Trophoblast cell (in vitro differentiated cells and primary cell): ENCODE measurements at regions not wholly inside any gene's neighbourhood (a gene's known extent, or its start where the extent isn't known, plus 50 kb on each side); places are given as distances from the start of the nearest gene placed in this dataset.

Source experiments
- DNase-seq, 2 donors: peaks; one replicate each; pipeline ENCODE4 v3.0.0-alpha.2; 2016
- H2AFZ ChIP-seq: 2 replicates; pipeline ENCODE4 v1.6.1; 2013; ENCODE audit warnings: low read length, moderate library complexity, mild to moderate bottlenecking; ENCODE audit not compliant: insufficient read depth, poor library complexity
- H2AK5ac ChIP-seq: 2 replicates; pipeline ENCODE4 v1.6.1; 2013; ENCODE audit warnings: mild to moderate bottlenecking, low read length
- H2BK120ac ChIP-seq: 2 replicates; pipeline ENCODE4 v1.6.1; 2013; ENCODE audit warnings: low read length, mild to moderate bottlenecking, moderate library complexity; ENCODE audit not compliant: insufficient read depth, poor library complexity
- H2BK12ac ChIP-seq: 2 replicates; pipeline ENCODE4 v1.6.1; 2013; ENCODE audit warnings: mild to moderate bottlenecking, low read length, moderate library complexity
- H2BK5ac ChIP-seq: 2 replicates; pipeline ENCODE4 v1.6.1; 2013; ENCODE audit warnings: low read length, low read depth, moderate library complexity, mild to moderate bottlenecking; ENCODE audit not compliant: poor library complexity
- H3K14ac ChIP-seq: 2 replicates; pipeline ENCODE4 v1.6.1; 2013; ENCODE audit warnings: mild to moderate bottlenecking, low read length
- H3K18ac ChIP-seq: 2 replicates; pipeline ENCODE4 v1.6.1; 2013; ENCODE audit warnings: mild to moderate bottlenecking, low read length
- H3K23ac ChIP-seq: 2 replicates; pipeline ENCODE4 v1.6.1; 2013; ENCODE audit warnings: low read length
- H3K27ac ChIP-seq: 2 replicates; pipeline ENCODE4 v1.5.1; 2013; ENCODE audit warnings: low read depth, mild to moderate bottlenecking, inconsistent platforms, low read length, moderate library complexity
- H3K27me3 ChIP-seq: 2 replicates; pipeline ENCODE4 v1.6.1; 2013; ENCODE audit warnings: inconsistent platforms, mild to moderate bottlenecking, low read length, moderate library complexity; ENCODE audit not compliant: insufficient read depth
- H3K36me3 ChIP-seq, 2 experiments: 1 replicate in 1 of 2; 2 replicates in 1 of 2; pipeline ENCODE4 v1.6.1; 2013; ENCODE audit warnings: low read length in 2 of 2, mild to moderate bottlenecking in 2 of 2, moderate library complexity in 1 of 2; ENCODE audit not compliant: insufficient read depth in 2 of 2, control insufficient read depth in 1 of 2
- H3K4ac ChIP-seq: 2 replicates; pipeline ENCODE4 v1.6.1; 2013; ENCODE audit warnings: low read depth, mild to moderate bottlenecking, low read length, moderate library complexity
- H3K4me1 ChIP-seq, 2 experiments: 1 replicate in 1 of 2; 2 replicates in 1 of 2; pipeline ENCODE4 v1.6.1; 2013; ENCODE audit warnings: low read length in 2 of 2, mild to moderate bottlenecking in 2 of 2, moderate library complexity in 1 of 2; ENCODE audit not compliant: insufficient read depth in 2 of 2, control insufficient read depth in 1 of 2
- H3K4me2 ChIP-seq: 2 replicates; pipeline ENCODE4 v1.6.1; 2013; ENCODE audit warnings: inconsistent platforms, mild to moderate bottlenecking, low read length, moderate library complexity
- H3K4me3 ChIP-seq: 2 replicates; pipeline ENCODE4 v1.5.1; 2013; ENCODE audit warnings: mild to moderate bottlenecking, low read depth, low read length, inconsistent platforms
- H3K79me1 ChIP-seq: one replicate; pipeline ENCODE4 v1.6.1; 2013; ENCODE audit warnings: low read length
- H3K79me2 ChIP-seq: 2 replicates; pipeline ENCODE4 v1.6.1; 2013; ENCODE audit warnings: low read length, mild to moderate bottlenecking; ENCODE audit not compliant: control insufficient read depth, insufficient read depth, poor library complexity
- H3K9ac ChIP-seq: 2 replicates; pipeline ENCODE4 v1.6.1; 2013; ENCODE audit warnings: mild to moderate bottlenecking, low read length
- H3K9me3 ChIP-seq: 2 replicates; pipeline ENCODE4 v1.6.1; 2013; ENCODE audit warnings: low read depth, mild to moderate bottlenecking, control low read depth, inconsistent platforms, low read length; ENCODE audit not compliant: insufficient read depth
- H4K12ac ChIP-seq: 2 replicates; pipeline ENCODE4 v1.6.1; 2013; ENCODE audit warnings: low read depth, mild to moderate bottlenecking, low read length, moderate library complexity
- H4K8ac ChIP-seq: 2 replicates; pipeline ENCODE4 v1.6.1; 2013; ENCODE audit warnings: low read depth, mild to moderate bottlenecking, low read length, moderate library complexity
- H4K91ac ChIP-seq: one replicate; pipeline ENCODE4 v1.6.1; 2013; ENCODE audit warnings: low read depth, mild to moderate bottlenecking, low read length, moderate library complexity
- WGBS: extraction: QIAGEN DNeasy Blood & Tissue Kit; methylation state at CpG from one replicate; pipeline ENCODE4 v1.1.7; 2013; ENCODE audit warnings: missing lambda C conversion rate; ENCODE audit not compliant: insufficient read length, insufficient coverage; ENCODE audit errors: extremely low coverage; 5-methylcytosine and 5-hydroxymethylcytosine counted together

DNA sequence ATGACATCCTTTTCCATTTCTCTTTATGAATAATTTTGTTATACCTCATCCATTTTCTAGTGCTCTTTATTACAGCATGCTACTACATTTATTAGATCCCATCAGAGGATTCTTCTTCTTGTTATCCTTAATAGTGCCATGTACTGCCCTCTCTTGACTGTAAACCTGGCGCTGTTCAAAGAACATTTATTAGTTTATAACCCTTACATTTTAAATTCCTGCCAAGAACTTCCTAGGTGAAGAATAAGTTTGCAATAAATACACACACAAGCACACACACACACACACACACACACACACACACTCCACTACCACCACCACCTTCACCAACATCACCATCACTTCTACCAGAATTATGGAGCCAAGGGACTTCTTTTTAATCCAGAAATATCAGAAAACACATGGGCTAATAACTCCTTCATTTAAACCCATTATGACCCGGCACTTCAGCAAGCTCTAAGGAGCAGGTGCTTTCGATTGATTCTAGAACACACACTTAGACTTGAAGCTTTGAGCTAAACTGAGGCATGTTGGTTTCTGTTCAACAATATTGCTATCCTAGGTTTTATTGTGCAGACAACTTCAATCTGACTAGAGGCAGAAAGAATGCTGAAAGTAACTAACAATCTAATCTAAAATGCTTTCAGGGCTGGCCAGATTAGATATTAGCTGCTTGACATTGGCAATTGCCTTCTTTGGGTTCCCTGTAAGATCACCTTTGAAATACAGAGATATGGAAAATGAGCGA, 556.8 kb downstream of the LMO4 start:
- no peaks in the 10 kb centered on the region for H3K79me1 ChIP-seq
- no peak overlapping the region for H4K12ac ChIP-seq
- DNase-seq: no peak
- H4K8ac ChIP-seq: no peak overlapping the region
- no peak overlapping the region for H4K91ac ChIP-seq
- no peak overlapping the region for H2BK120ac ChIP-seq
- H3K9ac ChIP-seq: no peak overlapping the region
- H3K14ac ChIP-seq: no peak overlapping the region
- no peak overlapping the region for H3K27ac ChIP-seq
- H3K27me3 ChIP-seq: no peaks in the 10 kb centered on the region
- H3K36me3 ChIP-seq: no peaks in the 10 kb centered on the region
- no peak overlapping the region for H2AK5ac ChIP-seq
- no peak overlapping the region for H3K4me3 ChIP-seq
- no peak overlapping the region for H3K18ac ChIP-seq
- no CpG with 5 or more reads among the region's 4 CpGs for WGBS
- no peak overlapping the region for H3K4me2 ChIP-seq
- no peak overlapping the region for H2BK5ac ChIP-seq
- H3K9me3 ChIP-seq: no peaks in the 10 kb centered on the region
- H2AFZ ChIP-seq: no peak overlapping the region
- no peaks in the 10 kb centered on the region for H3K79me2 ChIP-seq
- no peak overlapping the region for H3K4ac ChIP-seq
- no peak overlapping the region for H3K23ac ChIP-seq
- peaks cover 0 to 2% of the 10 kb centered on the region in 2 experiments for H3K4me1 ChIP-seq
- H2BK12ac ChIP-seq: no peak overlapping the region

DNA sequence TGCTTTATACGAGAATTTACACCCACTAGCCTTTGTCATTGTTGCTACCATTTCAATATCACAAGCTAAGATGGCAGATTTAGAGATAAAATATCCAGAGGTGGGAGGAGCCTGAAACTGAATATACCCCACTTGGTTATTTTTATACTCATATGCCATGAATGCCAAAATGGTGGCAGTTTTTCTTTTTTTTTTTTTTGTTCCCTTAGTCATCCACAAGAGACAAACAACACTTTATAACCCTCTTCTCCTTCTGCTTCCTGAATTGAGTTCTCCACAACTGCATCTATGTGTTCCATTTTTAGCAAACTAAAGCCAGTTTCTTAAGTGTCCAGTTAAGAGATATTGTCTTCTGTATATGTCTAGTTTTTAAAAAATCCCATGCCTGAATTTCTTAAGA, 558.4 kb downstream of the LMO4 start:
- WGBS: no CpG with 5 or more reads among the region's 1 CpG
- Histone ChIP-seq H3K18ac (no peak overlapping the region), H3K14ac (no peak overlapping the region)

GRCh38 chr1:87888446-87888845, 559.8 kb downstream of the LMO4 start:
- H3K9ac ChIP-seq: no peak overlapping the region
- H3K27ac ChIP-seq: no peak overlapping the region
- no peak overlapping the region for H3K4me3 ChIP-seq
- H3K79me1 ChIP-seq: no peaks in the 10 kb centered on the region
- no peaks in the 10 kb centered on the region for H3K36me3 ChIP-seq
- H3K4me2 ChIP-seq: no peak overlapping the region
- H3K18ac ChIP-seq: no peak overlapping the region
- H2BK120ac ChIP-seq: no peak overlapping the region
- H2AFZ ChIP-seq: no peak overlapping the region
- H2AK5ac ChIP-seq: no peak overlapping the region
- peak; percentile 25 to 87 for DNase-seq
- no peaks in the 10 kb centered on the region for H3K79me2 ChIP-seq
- no peak overlapping the region for H3K23ac ChIP-seq
- H3K4ac ChIP-seq: no peak overlapping the region
- WGBS: no CpG with 5 or more reads among the region's 2 CpGs
- no peak overlapping the region for H2BK5ac ChIP-seq
- no peaks in the 10 kb centered on the region for H3K9me3 ChIP-seq
- H4K12ac ChIP-seq: no peak overlapping the region
- H3K27me3 ChIP-seq: no peaks in the 10 kb centered on the region
- H4K91ac ChIP-seq: no peak overlapping the region
- no peak overlapping the region for H2BK12ac ChIP-seq
- H3K4me1 ChIP-seq: no peaks in the 10 kb centered on the region
- no peak overlapping the region for H4K8ac ChIP-seq
- no peak overlapping the region for H3K14ac ChIP-seq

More for the DNA sequence above, 558.4 kb downstream of the LMO4 start:
- Histone ChIP-seq H3K36me3 (no peaks in the 10 kb centered on the region), H3K79me1 (no peaks in the 10 kb centered on the region), H3K23ac (no peak overlapping the region), H3K4ac (no peak overlapping the region), H3K4me3 (no peak overlapping the region), H2BK120ac (no peak overlapping the region), H4K91ac (no peak overlapping the region), H3K79me2 (no peaks in the 10 kb centered on the region), H3K27ac (no peak overlapping the region), H2BK5ac (no peak overlapping the region), H3K27me3 (no peaks in the 10 kb centered on the region), H3K4me2 (no peak overlapping the region), H2AK5ac (no peak overlapping the region), H3K4me1 (no peaks in the 10 kb centered on the region), H4K12ac (no peak overlapping the region), H2BK12ac (no peak overlapping the region), H4K8ac (no peak overlapping the region), H3K9me3 (no peaks in the 10 kb centered on the region), H3K9ac (no peak overlapping the region), H2AFZ (no peak overlapping the region)
- DNase-seq: no peak

GRCh38 chr1:87894062-87894461, 565.4 kb downstream of the LMO4 start:
- H4K91ac ChIP-seq: no peak overlapping the region
- H2BK5ac ChIP-seq: no peak overlapping the region
- H2BK120ac ChIP-seq: no peak overlapping the region
- H3K4me3 ChIP-seq: no peak overlapping the region
- H3K4me1 ChIP-seq: no peaks in the 10 kb centered on the region
- no peak overlapping the region for H3K23ac ChIP-seq
- H3K27ac ChIP-seq: no peak overlapping the region
- no peak overlapping the region for H3K4ac ChIP-seq
- H3K18ac ChIP-seq: no peak overlapping the region
- H2BK12ac ChIP-seq: no peak overlapping the region
- DNase-seq: no peak
- H3K4me2 ChIP-seq: no peak overlapping the region
- no peaks in the 10 kb centered on the region for H3K79me1 ChIP-seq
- H2AK5ac ChIP-seq: no peak overlapping the region
- H3K14ac ChIP-seq: no peak overlapping the region
- H3K36me3 ChIP-seq: no peaks in the 10 kb centered on the region
- H4K12ac ChIP-seq: no peak overlapping the region
- no peaks in the 10 kb centered on the region for H3K27me3 ChIP-seq
- no peaks in the 10 kb centered on the region for H3K9me3 ChIP-seq
- H4K8ac ChIP-seq: no peak overlapping the region
- H2AFZ ChIP-seq: no peak overlapping the region
- H3K79me2 ChIP-seq: no peaks in the 10 kb centered on the region
- H3K9ac ChIP-seq: no peak overlapping the region
- no CpG with 5 or more reads among the region's 1 CpG for WGBS
